HG03060 (cell line): ENCODE measurements at regions not wholly inside any gene's neighbourhood (a gene's known extent, or its start where the extent isn't known, plus 50 kb on each side); places are given as distances from the start of the nearest gene placed in this dataset.
"Not testable (repeated sequence)": the region's sequence is repeated elsewhere in the genome, so short reads cannot be mapped to it uniquely, and the experiment has no call there.

Experiments
- ATAC-seq: cut with Tn5 transposase; IDR thresholded peaks from one replicate; pipeline ENCODE4 v1.9.1; 2021; ENCODE audit warnings: low read depth, moderate number of reproducible peaks; ENCODE audit not compliant: unreplicated experiment

- ATAC-seq, result peak; percentile 43
These were observed 197.0 kb upstream of the CFAP20DC start for GRCh38 chr3:59246719-59247401.

DNA sequence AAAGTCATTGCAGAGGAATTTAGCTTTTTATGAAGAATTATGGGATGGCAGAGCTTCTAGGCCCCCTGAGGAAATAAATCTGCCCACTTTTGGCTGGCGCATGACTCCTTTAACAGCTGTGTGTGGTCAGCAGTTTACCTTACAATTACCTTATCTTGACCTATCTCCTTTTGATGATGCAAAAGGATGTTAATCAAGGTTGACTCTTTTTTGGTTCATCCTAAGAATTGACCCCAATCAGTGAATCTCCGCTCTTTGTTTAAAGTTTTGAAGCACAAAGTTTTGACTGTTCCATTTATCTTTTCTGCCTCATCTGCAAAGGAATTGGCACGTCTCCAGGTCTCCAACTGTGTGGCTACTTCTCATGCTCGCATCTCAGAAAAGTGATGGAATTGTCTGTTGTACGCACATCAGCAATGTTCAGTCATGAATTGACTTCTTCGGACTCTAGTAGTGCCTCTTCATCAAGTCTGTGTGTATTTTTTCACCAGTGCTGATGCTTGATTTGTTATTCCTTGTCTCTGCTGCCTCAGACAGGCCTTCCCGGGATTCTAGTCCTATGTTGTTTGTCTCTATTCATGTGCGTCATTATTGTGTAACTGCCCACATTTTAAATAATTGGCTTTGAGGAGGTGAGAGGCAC is 196.2 kb upstream of the CFAP20DC start:
- no peak for ATAC-seq

GRCh38 chr3:59245300-59245858 is 195.6 kb upstream of the CFAP20DC start:
- no peak for ATAC-seq

DNA sequence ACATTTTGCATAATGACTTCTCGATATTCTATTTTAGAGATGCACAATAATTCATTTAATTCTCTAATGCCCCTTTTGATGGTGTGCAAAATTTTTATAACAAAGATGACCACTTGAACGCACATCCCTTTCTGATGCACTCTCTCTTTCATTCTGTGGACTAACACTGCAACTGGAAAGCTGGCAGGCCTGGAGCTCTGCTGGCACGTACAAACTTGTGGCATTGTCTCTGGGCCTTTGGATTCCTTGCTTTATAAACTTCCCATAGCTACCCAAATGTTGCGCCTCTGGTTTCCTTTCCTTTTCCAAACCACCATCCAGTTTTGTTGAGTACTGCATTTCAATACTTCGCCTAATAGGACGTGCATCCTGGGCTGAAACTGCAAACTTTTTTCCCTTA is 194.5 kb upstream of the CFAP20DC start:
- no peak for ATAC-seq

DNA sequence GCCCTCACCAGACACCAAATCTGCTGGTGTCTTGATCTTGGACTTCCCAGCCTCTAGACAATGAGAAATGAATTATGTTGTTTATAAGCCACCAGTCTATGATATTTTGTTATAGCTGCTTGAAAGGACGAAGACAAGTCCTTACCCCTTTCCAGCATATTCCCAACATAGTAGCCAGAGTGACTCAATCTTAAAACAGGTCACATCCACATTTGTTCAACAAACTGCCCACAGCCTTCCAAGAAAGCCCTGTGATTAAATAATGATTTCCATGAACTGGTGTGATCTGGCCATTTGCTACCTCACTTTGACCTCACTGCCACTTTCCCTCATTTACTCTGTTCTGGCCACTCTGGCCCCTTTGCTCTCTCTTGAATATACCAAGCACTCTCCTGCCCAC is 193.7 kb upstream of the CFAP20DC start:
- ATAC-seq, result no peak

GRCh38 chr3:59240666-59241255 is 190.9 kb upstream of the CFAP20DC start:
- no peak for ATAC-seq

- ATAC-seq, result no peak
These were observed 187.3 kb upstream of the CFAP20DC start for GRCh38 chr3:59237121-59237520.

DNA sequence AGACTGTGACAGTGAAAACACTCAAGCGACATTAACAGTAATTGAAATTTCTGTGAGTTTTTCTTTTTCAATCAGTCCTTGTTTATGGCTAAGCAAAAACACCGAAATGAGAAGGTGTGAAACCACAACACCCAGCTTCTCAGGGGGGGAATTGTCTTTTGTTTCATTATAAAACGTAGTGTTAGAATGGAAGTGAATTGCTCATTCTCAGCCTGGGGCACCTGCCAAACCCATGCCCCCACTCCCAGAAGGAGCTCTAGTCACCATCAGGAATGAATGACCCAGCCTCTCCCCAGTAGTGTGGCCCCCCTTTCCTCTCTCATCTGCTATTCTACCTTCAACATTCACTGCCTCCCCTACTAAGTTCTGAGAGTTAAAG is 185.8 kb upstream of the CFAP20DC start:
- ATAC-seq, result peak; percentile 58

DNA sequence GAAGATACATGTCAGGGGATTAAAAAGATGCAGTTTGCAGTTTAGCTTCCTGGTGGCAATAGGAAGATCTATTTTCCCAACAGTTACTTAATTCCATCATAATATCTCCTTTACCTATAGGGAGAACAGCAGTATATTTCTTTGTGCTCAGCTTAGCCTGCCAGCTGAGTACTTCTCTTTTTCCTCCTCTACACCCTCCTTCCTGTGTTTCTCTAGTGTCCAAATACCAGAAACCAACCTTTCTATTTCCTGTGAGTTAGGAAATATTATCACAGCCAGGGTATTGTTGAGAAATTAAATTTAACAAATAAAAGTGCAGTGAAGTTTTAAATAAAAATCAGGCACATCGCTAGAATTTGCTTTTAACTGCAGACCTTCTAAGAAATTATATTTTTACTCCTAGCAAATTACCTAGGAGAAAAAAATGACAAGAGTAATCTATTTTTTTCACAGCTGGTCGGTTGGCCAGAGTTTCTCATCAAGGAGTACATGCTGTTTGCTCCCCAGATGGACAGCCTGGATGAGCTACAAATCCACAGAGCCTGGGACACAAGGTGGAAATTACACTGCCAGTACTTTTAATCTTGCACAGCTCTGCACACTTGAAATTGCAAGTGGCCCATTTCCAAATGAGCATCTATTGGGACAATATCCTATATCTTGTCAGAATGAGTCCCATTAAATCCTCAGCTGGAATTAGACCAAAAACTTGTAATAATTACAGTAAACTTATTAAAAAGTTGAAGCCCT is 185.2 kb upstream of the CFAP20DC start:
- ATAC-seq, result no peak

- not testable (repeated sequence) for ATAC-seq
These were observed 180.6 kb upstream of the CFAP20DC start for GRCh38 chr3:59230379-59230778.

- no peak for ATAC-seq
These were observed 164.0 kb upstream of the CFAP20DC start for GRCh38 chr3:59213860-59214259.

DNA sequence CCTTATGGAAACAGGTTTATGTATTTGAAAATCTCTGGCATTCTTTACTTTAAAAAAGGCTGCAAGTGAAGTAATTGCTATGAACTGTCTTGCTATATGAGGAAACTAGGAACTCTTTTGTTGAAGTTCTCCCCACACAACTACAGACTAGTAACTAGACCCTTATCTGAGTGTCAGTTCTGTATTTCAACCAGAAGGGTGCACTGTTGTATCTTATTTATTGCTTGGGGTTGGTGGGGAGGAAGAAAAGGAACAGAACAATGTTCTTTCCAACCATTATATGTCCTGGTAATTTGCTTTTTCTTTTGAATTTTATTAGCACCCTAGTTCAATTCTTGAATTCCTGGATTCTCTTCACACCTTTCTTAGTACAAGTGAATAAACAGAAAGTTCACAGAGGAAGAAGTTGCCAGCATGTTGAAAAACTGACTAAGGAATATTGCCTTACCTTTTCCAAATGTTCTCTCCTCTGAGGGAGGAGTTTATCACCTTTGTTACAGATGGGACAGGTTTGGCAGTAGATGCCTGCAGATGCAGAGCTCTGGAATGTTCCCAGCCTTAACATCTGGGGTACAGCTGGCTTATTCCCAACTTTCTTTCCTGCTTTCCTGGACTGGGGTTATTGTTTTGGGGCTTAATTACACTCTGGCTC is 162.4 kb upstream of the CFAP20DC start:
- peak; percentile 77 for ATAC-seq

GRCh38 chr3:59210260-59210659 is 160.4 kb upstream of the CFAP20DC start:
- ATAC-seq, result no peak

DNA sequence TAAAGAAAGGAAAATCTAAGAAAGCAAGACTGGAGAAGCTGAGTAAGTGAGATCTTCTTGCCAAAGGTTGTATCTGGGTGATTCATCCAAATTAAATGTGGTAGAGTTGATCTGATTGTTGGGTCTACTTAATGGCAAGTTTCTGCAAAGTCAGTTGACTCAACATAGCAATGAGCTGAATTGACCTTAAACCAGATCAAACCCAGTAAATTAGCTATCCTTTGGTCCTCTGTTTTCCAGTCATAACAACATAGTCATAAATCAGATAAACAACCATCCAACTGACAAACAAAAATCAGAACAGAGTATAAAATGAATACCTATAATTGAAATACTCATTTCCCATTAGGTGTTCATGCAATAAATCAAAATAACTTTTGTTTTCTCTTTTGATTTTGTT is 142.6 kb upstream of the CFAP20DC start:
- ATAC-seq, result no peak

DNA sequence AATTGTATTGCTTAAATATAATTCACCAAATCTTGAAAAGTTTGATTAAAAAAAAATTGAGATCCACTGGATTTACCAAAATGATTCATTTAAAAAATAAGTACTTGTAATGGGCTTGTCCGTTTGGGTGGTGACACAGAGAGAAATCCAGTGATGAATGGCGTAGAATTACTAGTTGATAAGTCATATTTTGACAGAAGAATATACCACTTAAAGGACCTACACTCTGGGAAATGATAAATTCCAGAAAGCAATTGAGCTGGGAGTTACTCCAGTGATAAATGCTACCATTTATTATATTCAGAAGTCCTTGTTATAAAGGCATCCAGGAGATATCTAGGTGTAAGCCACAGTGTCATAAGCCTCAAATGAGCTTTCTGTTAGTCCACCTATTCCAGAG is 141.8 kb upstream of the CFAP20DC start:
- no peak for ATAC-seq

GRCh38 chr3:59189939-59190338 is 140.1 kb upstream of the CFAP20DC start:
- no peak for ATAC-seq

GRCh38 chr3:59189526-59189925 is 139.7 kb upstream of the CFAP20DC start:
- no peak for ATAC-seq

GRCh38 chr3:59186725-59187124 is 136.9 kb upstream of the CFAP20DC start:
- no peak for ATAC-seq

- no peak for ATAC-seq
These were observed 136.0 kb upstream of the CFAP20DC start for GRCh38 chr3:59185591-59186369.

- no peak for ATAC-seq
These were observed 130.2 kb upstream of the CFAP20DC start for GRCh38 chr3:59180006-59180405.
